ENCODE measurements at regions not wholly inside any gene's neighbourhood (a gene's known extent, or its start where the extent isn't known, plus 50 kb on each side); places are given as distances from the start of the nearest gene placed in this dataset.
"Not testable (repeated sequence)": the region's sequence is repeated elsewhere in the genome, so short reads cannot be mapped to it uniquely, and the experiment has no call there.

DNA sequence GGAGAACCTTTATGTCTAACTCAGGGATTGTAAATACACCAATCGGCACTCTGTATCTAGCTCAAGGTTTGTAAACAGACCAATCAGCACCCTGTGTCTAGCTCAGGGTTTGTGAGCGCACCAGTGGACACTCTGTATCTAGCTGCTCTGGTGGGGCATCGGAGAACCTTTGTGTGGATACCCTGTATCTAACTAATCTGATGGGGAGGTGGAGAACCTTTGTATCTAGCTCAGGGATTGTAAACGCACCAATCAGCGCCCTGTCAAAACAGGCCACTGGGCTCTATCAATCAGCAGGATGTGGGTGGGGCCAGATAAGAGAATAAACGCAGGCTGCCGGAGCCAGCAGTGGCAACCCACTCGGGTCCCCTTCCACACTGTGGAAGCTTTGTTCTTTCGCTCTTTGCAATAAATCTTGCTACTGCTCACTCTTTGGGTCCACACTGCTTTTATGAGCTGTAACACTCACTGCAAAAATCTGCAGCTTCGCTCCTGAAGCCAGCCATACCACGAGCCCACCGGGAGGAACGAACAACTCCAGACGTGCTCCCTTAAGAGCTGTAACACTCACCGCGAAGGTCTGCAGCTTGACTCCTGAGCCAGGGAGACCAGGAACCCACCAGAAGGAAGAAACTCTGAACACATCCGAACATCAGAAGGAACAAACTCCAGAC is 1673.2 kb upstream of the B3GALT2 start:
- not testable (repeated sequence) for DNase-seq; H3K4me3 ChIP-seq (ENCODE audit: low read depth in 1 of 3, low read length in 3 of 3); H3K36me3 ChIP-seq (ENCODE audit: control insufficient read depth in 3 of 3, insufficient read depth in 2 of 3, low read depth in 1 of 3, low read length in 3 of 3); H3K4me1 ChIP-seq (ENCODE audit: control insufficient read depth in 3 of 3, insufficient read depth in 2 of 3, low read depth in 1 of 3, low read length in 2 of 3); H3K9me3 ChIP-seq (ENCODE audit: control insufficient read depth in 2 of 2, insufficient read depth in 1 of 2, low read depth in 1 of 2, low read length in 1 of 2); FAIRE-seq; H3K27me3 ChIP-seq (ENCODE audit: control insufficient read depth in 3 of 3, insufficient read depth in 3 of 3, low read length in 3 of 3); H3K27ac ChIP-seq (ENCODE audit: low read depth in 1 of 3, low read length in 2 of 3)
- WGBS, 3 donors = 90 to 91% (median 91%) methylated on average over 16 to 17 of the region's 17 CpGs

- not testable (repeated sequence) for DNase-seq
These were observed 1672.5 kb upstream of the B3GALT2 start for GRCh38 chr1:194858811-194859480.

DNA sequence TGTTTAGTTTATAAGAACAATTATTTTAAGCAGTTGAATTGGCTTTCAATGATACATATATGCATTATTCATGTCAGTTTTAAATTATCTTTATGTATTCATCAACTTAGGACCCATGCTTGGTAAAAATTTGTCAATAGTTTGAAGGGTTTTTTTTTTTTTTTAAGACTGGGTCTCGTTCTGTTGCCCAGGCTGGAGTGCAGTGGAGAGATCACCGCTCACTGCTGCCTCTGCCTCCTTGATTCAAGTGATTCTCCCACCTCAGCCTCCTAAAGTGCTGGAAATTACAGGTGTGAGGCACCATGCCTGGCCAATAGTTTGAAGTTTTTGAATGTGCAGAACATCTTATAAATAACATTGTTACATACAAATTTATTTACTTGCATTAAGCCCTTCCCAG is 1671.0 kb upstream of the B3GALT2 start:
- DNase-seq (no peak), FAIRE-seq (no peak)
- WGBS, 3 donors = 64 to 78% (median 65%) methylated on average over 2 of the region's 2 CpGs

More at GRCh38 chr1:194858811-194859480, 1672.5 kb upstream of the B3GALT2 start:
- H3K9me3 ChIP-seq (ENCODE audit: control insufficient read depth in 2 of 2, insufficient read depth in 1 of 2, low read depth in 1 of 2, low read length in 1 of 2); H3K27ac ChIP-seq (ENCODE audit: low read depth in 1 of 3, low read length in 2 of 3); FAIRE-seq; H3K36me3 ChIP-seq (ENCODE audit: control insufficient read depth in 3 of 3, insufficient read depth in 2 of 3, low read depth in 1 of 3, low read length in 3 of 3); H3K27me3 ChIP-seq (ENCODE audit: control insufficient read depth in 3 of 3, insufficient read depth in 3 of 3, low read length in 3 of 3); H3K4me3 ChIP-seq (ENCODE audit: low read depth in 1 of 3, low read length in 3 of 3); H3K4me1 ChIP-seq (ENCODE audit: control insufficient read depth in 3 of 3, insufficient read depth in 2 of 3, low read depth in 1 of 3, low read length in 2 of 3): not testable (repeated sequence)
- WGBS, 3 donors = 95 to 97% (median 96%) methylated on average over 33 to 39 of the region's 39 CpGs

GRCh38 chr1:194848846-194849245 is 1662.4 kb upstream of the B3GALT2 start:
- no peak for FAIRE-seq
- H3K36me3 ChIP-seq (ENCODE audit: control insufficient read depth in 3 of 3, insufficient read depth in 2 of 3, low read depth in 1 of 3, low read length in 3 of 3) = no peaks in the 10 kb centered on the region

More for the DNA sequence above, 1671.0 kb upstream of the B3GALT2 start:
- H3K27me3 ChIP-seq (ENCODE audit: control insufficient read depth in 3 of 3, insufficient read depth in 3 of 3, low read length in 3 of 3) = no peaks in the 10 kb centered on the region
- no peak overlapping the region for H3K4me3 ChIP-seq (ENCODE audit: low read depth in 1 of 3, low read length in 3 of 3)
- H3K4me1 ChIP-seq (ENCODE audit: control insufficient read depth in 3 of 3, insufficient read depth in 2 of 3, low read depth in 1 of 3, low read length in 2 of 3) = no peaks in the 10 kb centered on the region
- H3K36me3 ChIP-seq (ENCODE audit: control insufficient read depth in 3 of 3, insufficient read depth in 2 of 3, low read depth in 1 of 3, low read length in 3 of 3) = no peaks in the 10 kb centered on the region
- H3K27ac ChIP-seq (ENCODE audit: low read depth in 1 of 3, low read length in 2 of 3) = no peak overlapping the region
- no peaks in the 10 kb centered on the region for H3K9me3 ChIP-seq (ENCODE audit: control insufficient read depth in 2 of 2, insufficient read depth in 1 of 2, low read depth in 1 of 2, low read length in 1 of 2)

GRCh38 chr1:194846488-194846887 is 1660.1 kb upstream of the B3GALT2 start:
- no peak for DNase-seq
- no peaks in the 10 kb centered on the region for H3K36me3 ChIP-seq (ENCODE audit: control insufficient read depth in 3 of 3, insufficient read depth in 2 of 3, low read depth in 1 of 3, low read length in 3 of 3)
- FAIRE-seq = no peak
- H3K4me1 ChIP-seq (ENCODE audit: control insufficient read depth in 3 of 3, insufficient read depth in 2 of 3, low read depth in 1 of 3, low read length in 2 of 3) = no peaks in the 10 kb centered on the region
- no peak overlapping the region for H3K27ac ChIP-seq (ENCODE audit: low read depth in 1 of 3, low read length in 2 of 3)
- no peak overlapping the region for H3K4me3 ChIP-seq (ENCODE audit: low read depth in 1 of 3, low read length in 3 of 3)
- WGBS, 3 donors = 80 to 93% (median 86%) methylated on average over 1 of the region's 1 CpG
- H3K9me3 ChIP-seq (ENCODE audit: control insufficient read depth in 2 of 2, insufficient read depth in 1 of 2, low read depth in 1 of 2, low read length in 1 of 2) = no peaks in the 10 kb centered on the region
- no peaks in the 10 kb centered on the region for H3K27me3 ChIP-seq (ENCODE audit: control insufficient read depth in 3 of 3, insufficient read depth in 3 of 3, low read length in 3 of 3)

More at GRCh38 chr1:194848846-194849245, 1662.4 kb upstream of the B3GALT2 start:
- Histone ChIP-seq H3K4me3 (ENCODE audit: low read depth in 1 of 3, low read length in 3 of 3) (no peak overlapping the region), H3K27ac (ENCODE audit: low read depth in 1 of 3, low read length in 2 of 3) (no peak overlapping the region), H3K4me1 (ENCODE audit: control insufficient read depth in 3 of 3, insufficient read depth in 2 of 3, low read depth in 1 of 3, low read length in 2 of 3) (no peaks in the 10 kb centered on the region), H3K9me3 (ENCODE audit: control insufficient read depth in 2 of 2, insufficient read depth in 1 of 2, low read depth in 1 of 2, low read length in 1 of 2) (no peaks in the 10 kb centered on the region), H3K27me3 (ENCODE audit: control insufficient read depth in 3 of 3, insufficient read depth in 3 of 3, low read length in 3 of 3) (no peaks in the 10 kb centered on the region)
- DNase-seq = no peak

DNA sequence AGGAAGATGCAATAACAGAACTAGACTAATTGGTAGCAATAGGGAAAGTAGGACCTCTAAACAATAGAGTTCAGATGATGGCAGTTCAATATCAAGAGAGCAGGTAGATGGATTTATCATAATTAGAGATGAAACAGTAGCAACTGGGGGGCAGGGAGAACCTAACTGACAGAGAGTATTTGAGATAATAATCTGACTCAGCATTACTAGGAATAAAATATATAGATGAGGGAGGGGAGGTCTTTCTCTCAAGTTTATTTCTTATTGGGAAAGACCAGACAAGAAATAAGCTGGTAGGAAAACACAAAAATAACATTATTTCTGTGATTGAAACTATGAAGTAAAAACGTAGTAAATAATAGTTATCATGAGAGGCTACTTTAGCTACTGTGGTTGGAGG is 1656.7 kb upstream of the B3GALT2 start:
- Histone ChIP-seq H3K9me3 (ENCODE audit: control insufficient read depth in 2 of 2, insufficient read depth in 1 of 2, low read depth in 1 of 2, low read length in 1 of 2) (no peaks in the 10 kb centered on the region), H3K27me3 (ENCODE audit: control insufficient read depth in 3 of 3, insufficient read depth in 3 of 3, low read length in 3 of 3) (no peaks in the 10 kb centered on the region), H3K36me3 (ENCODE audit: control insufficient read depth in 3 of 3, insufficient read depth in 2 of 3, low read depth in 1 of 3, low read length in 3 of 3) (no peaks in the 10 kb centered on the region), H3K27ac (ENCODE audit: low read depth in 1 of 3, low read length in 2 of 3) (no peak overlapping the region), H3K4me1 (ENCODE audit: control insufficient read depth in 3 of 3, insufficient read depth in 2 of 3, low read depth in 1 of 3, low read length in 2 of 3) (no peaks in the 10 kb centered on the region), H3K4me3 (ENCODE audit: low read depth in 1 of 3, low read length in 3 of 3) (no peak overlapping the region)
- no peak for FAIRE-seq
- no peak for DNase-seq
- 27 to 59% (median 38%) methylated on average over 1 of the region's 1 CpG for WGBS, 3 donors

DNA sequence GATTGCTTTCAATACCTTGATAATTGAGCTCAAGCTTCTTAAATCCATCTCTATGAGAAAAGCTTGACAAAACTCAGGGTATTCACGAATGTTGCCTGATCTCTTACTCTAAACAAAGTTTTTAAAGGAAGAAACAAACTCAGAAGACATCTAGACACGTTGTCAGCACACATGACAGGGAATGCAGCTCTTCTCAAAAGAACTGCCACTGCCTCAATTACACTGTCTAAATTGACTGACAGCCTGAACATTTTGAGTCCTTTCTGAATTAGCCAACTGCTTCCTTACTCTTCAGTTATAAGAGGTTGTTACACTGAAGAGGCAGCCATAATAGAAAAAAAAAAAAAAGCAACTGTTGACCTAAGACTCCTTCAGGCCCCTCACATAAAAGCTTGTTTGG is 1646.7 kb upstream of the B3GALT2 start:
- H3K27ac ChIP-seq (ENCODE audit: low read depth in 1 of 3, low read length in 2 of 3) = no peak overlapping the region
- FAIRE-seq (no peak), DNase-seq (no peak)
- no peaks in the 10 kb centered on the region for H3K9me3 ChIP-seq (ENCODE audit: control insufficient read depth in 2 of 2, insufficient read depth in 1 of 2, low read depth in 1 of 2, low read length in 1 of 2)
- 7 to 42% (median 12%) methylated on average over 2 of the region's 2 CpGs for WGBS, 3 donors
- no peaks in the 10 kb centered on the region for H3K36me3 ChIP-seq (ENCODE audit: control insufficient read depth in 3 of 3, insufficient read depth in 2 of 3, low read depth in 1 of 3, low read length in 3 of 3)
- H3K27me3 ChIP-seq (ENCODE audit: control insufficient read depth in 3 of 3, insufficient read depth in 3 of 3, low read length in 3 of 3) = no peaks in the 10 kb centered on the region
- no peaks in the 10 kb centered on the region for H3K4me1 ChIP-seq (ENCODE audit: control insufficient read depth in 3 of 3, insufficient read depth in 2 of 3, low read depth in 1 of 3, low read length in 2 of 3)
- H3K4me3 ChIP-seq (ENCODE audit: low read depth in 1 of 3, low read length in 3 of 3) = no peak overlapping the region

GRCh38 chr1:194831595-194831994 is 1645.2 kb upstream of the B3GALT2 start:
- not testable (repeated sequence) for FAIRE-seq; H3K36me3 ChIP-seq (ENCODE audit: control insufficient read depth in 3 of 3, insufficient read depth in 2 of 3, low read depth in 1 of 3, low read length in 3 of 3); H3K27ac ChIP-seq (ENCODE audit: low read depth in 1 of 3, low read length in 2 of 3); H3K27me3 ChIP-seq (ENCODE audit: control insufficient read depth in 3 of 3, insufficient read depth in 3 of 3, low read length in 3 of 3); H3K9me3 ChIP-seq (ENCODE audit: control insufficient read depth in 2 of 2, insufficient read depth in 1 of 2, low read depth in 1 of 2, low read length in 1 of 2); H3K4me3 ChIP-seq (ENCODE audit: low read depth in 1 of 3, low read length in 3 of 3); H3K4me1 ChIP-seq (ENCODE audit: control insufficient read depth in 3 of 3, insufficient read depth in 2 of 3, low read depth in 1 of 3, low read length in 2 of 3); DNase-seq
- WGBS, 3 donors = 82 to 89% (median 87%) methylated on average over 1 of the region's 1 CpG

GRCh38 chr1:194830387-194830786 is 1644.0 kb upstream of the B3GALT2 start:
- no peaks in the 10 kb centered on the region for H3K9me3 ChIP-seq (ENCODE audit: control insufficient read depth in 2 of 2, insufficient read depth in 1 of 2, low read depth in 1 of 2, low read length in 1 of 2)
- no peaks in the 10 kb centered on the region for H3K36me3 ChIP-seq (ENCODE audit: control insufficient read depth in 3 of 3, insufficient read depth in 2 of 3, low read depth in 1 of 3, low read length in 3 of 3)
- no peak overlapping the region for H3K4me3 ChIP-seq (ENCODE audit: low read depth in 1 of 3, low read length in 3 of 3)
- H3K4me1 ChIP-seq (ENCODE audit: control insufficient read depth in 3 of 3, insufficient read depth in 2 of 3, low read depth in 1 of 3, low read length in 2 of 3) = no peaks in the 10 kb centered on the region
- no peaks in the 10 kb centered on the region for H3K27me3 ChIP-seq (ENCODE audit: control insufficient read depth in 3 of 3, insufficient read depth in 3 of 3, low read length in 3 of 3)
- H3K27ac ChIP-seq (ENCODE audit: low read depth in 1 of 3, low read length in 2 of 3) = no peak overlapping the region
- no peak for FAIRE-seq
- DNase-seq = no peak
